GM18907 (cell line): ENCODE measurements at regions not wholly inside any gene's neighbourhood (a gene's known extent, or its start where the extent isn't known, plus 50 kb on each side); places are given as distances from the start of the nearest gene placed in this dataset.

ENCODE experiments used
- ATAC-seq: cut with Tn5 transposase; IDR thresholded peaks from one replicate; pipeline ENCODE4 v1.9.1; 2021; ENCODE audit warnings: mild to moderate bottlenecking, moderate library complexity; ENCODE audit not compliant: unreplicated experiment

DNA sequence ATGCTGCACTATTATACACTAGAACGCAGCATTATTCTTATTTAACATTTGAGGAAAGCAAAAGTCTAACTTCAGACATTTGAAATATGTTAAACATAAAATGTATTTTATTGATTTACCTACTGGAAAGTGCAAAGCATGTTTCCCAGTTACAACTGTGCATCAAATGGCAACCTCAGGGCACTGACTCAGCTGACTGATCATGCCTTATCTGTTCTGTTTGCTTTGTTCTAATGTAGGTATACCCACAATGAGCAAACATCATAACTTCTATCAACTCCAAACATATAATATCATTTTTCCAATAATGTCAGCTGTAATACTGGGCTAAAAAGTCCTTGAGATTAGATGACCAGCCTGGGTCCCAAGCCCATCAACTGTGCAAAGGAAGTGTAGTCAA, 431.0 kb downstream of the FOXG1 start:
- ATAC-seq: no peak

GRCh38 chr14:29205658-29206057, 439.1 kb downstream of the FOXG1 start:
- no peak for ATAC-seq

- peak; percentile 56 for ATAC-seq
Observed at GRCh38 chr14:29215853-29216252, 449.3 kb downstream of the FOXG1 start.

DNA sequence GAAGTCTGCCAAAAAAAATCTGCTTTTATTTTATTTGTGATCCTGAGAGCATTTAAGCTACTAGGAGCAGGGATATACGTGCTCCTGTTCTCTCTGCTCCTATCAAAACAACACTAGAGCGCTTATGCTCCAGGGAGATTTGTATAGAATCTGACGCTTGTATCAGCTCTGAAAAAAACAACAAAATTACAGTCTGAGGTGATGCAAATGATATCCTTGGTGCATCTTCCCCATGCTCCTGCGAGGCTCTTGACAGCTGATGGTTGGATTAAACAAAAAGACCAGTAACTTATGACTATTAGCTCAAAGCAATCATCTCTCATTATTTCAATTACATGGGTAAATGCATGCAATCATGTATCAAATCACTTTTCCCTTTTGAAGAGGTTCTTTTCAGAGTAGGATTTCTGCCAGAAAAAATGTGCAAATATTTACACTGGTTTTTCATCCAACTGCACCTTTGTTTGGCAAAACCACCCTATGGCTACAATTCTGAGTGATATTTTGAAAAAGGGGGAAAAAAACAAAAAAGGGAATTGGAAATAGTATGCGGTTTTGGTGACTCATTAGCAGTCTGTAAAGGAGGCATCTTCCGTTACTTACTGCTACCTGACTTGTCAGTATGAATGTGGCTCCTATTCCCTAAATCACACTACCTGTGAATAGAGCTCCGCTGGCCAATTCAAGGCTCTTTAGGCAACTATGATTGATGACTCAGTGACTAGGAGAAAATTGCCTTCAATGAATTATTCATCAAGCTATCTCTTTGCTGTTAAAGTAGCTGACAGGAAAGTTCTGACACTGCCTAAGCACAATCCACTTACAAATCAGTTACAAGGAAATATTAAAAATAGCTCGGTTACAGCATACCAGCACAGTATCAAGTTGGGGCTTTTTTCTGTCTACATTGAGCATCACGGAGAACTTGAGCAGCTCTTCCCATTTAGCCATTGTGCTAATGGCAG, 450.0 kb downstream of the FOXG1 start:
- peak; percentile 62 for ATAC-seq

- ATAC-seq: no peak
Observed at GRCh38 chr14:29217813-29218450, 451.3 kb downstream of the FOXG1 start.

GRCh38 chr14:29220072-29220471, 453.5 kb downstream of the FOXG1 start:
- no peak for ATAC-seq

- ATAC-seq: no peak
Observed at GRCh38 chr14:29220566-29220965, 454.0 kb downstream of the FOXG1 start.

DNA sequence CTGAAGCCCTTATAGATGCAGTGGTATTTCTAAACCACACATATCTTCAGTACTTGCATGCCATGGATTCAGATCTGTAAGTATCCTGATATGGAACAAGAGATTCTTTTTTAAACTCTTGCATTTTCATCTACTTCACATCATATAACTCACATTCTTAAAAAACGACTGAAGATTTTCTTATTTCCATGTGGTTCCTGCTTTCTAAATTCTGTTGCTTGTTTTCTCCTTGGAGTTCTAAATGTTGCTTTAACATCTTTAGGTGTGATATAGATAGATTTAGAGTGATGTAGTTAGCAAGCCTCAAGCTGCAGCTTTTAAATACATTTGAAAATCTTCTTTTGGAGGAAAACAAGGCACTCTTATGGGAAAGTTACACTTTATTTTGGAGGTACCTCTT, 455.4 kb downstream of the FOXG1 start:
- no peak for ATAC-seq

- no peak for ATAC-seq
Observed at GRCh38 chr14:29222671-29223268, 456.2 kb downstream of the FOXG1 start.

DNA sequence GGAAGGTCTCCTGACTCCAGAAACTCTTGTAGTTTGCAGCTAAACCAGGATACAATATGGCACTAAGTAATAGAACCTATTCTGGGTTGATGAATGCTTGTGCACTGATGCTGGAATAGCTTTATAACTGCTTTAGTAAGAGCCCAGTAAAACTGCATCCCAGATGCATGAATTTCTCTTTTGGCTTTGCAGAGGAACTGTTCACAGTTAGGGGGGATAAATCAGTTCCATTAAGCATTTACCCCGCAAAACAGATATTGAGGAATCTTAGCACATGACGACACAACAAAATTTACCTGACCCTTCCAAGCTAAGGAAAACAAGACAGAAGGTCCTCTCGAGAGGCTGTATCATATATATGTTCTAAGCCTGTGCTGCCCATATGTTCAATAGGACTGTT, 457.4 kb downstream of the FOXG1 start:
- ATAC-seq: no peak

- no peak for ATAC-seq
Observed at GRCh38 chr14:29227631-29228030, 461.0 kb downstream of the FOXG1 start.

- no peak for ATAC-seq
Observed at GRCh38 chr14:29232153-29232552, 465.6 kb downstream of the FOXG1 start.

DNA sequence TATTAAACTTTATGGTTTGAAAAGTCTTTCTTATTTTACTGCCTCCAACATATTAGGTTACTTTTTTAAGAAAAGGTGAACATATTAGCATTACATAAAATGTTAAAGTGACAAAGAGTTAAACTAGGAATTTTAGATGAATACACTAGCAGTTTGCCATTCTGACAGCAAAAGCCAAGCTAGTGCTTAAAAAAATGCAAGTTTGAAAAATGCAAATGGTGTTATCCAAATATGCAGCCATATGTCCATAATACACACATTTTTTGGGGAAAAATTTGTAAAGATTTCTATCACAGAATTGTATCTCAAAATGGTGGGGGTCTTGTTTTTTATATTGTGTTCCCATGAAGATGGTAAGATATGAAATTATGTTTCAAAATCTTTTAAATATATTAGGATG, 466.1 kb downstream of the FOXG1 start:
- no peak for ATAC-seq

- no peak for ATAC-seq
Observed at GRCh38 chr14:29233188-29233587, 466.6 kb downstream of the FOXG1 start.

GRCh38 chr14:29235991-29236390, 469.4 kb downstream of the FOXG1 start:
- ATAC-seq: no peak

GRCh38 chr14:29236401-29236800, 469.8 kb downstream of the FOXG1 start:
- no peak for ATAC-seq

- no peak for ATAC-seq
Observed at GRCh38 chr14:29236848-29237247, 470.3 kb downstream of the FOXG1 start.

- ATAC-seq: no peak
Observed at GRCh38 chr14:29240066-29240465, 473.5 kb downstream of the FOXG1 start.

GRCh38 chr14:29242755-29243754, 476.5 kb downstream of the FOXG1 start:
- no peak for ATAC-seq

DNA sequence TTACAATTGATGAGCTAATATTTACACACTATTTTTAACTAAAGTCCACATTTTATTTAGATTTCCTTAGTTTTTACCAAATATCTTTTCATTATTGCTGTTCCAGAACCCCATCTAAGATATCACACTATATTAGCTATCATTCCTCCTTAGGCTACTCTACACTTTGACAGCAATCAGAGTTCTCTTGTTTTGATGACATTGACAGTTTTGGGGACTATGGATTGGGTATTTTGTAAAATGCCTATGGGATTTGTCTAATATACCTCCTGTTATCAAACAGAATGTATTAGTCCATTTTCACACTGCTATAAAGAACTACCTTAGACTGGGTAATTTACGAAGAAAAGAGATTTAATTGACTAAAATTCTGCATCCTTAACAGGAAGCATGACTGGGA, 489.1 kb downstream of the FOXG1 start:
- no peak for ATAC-seq

- no peak for ATAC-seq
Observed at GRCh38 chr14:29262979-29263378, 496.4 kb downstream of the FOXG1 start.
